HCT116 (cell line): ENCODE measurements at regions not wholly inside any gene's neighbourhood (a gene's known extent, or its start where the extent isn't known, plus 50 kb on each side); places are given as distances from the start of the nearest gene placed in this dataset.

Experiments
- ATAC-seq: fragments of 200-7000 bp; cut with Tn5 transposase; 2 replicates; pipeline ENCODE4 v1.9.1; 2020; ENCODE audit warnings: mild to moderate bottlenecking, moderate library complexity
- BruUV-seq: library from RNA; stranded (reverse); fragments of 400-500 nt; replicated peaks from 2 replicates; lab custom pipeline; 2021; lab: Mats Ljungman, UMichigan
- CTCF ChIA-PET: fragments of 300-600 bp; sonication (Branson Sonifier 250); formaldehyde crosslinking; loops from one replicate; lab custom pipeline; 2021; ENCODE audit warnings: antibody characterized with exemption; lab: Charles Lee
- POLR2A ChIA-PET: fragments of 300-600, 350-600 bp; sonication (Branson Sonifier 250); formaldehyde crosslinking; loops from one replicate; lab custom pipeline; 2021; ENCODE audit warnings: antibody characterized with exemption; lab: Charles Lee
- RAD21 ChIA-PET, 2 experiments: fragments of 300-600 bp; sonication (Branson Sonifier 250); formaldehyde crosslinking; loops; one replicate each; lab custom pipeline; 2023; ENCODE audit warnings: low total read pairs in 2 of 2; ENCODE audit not compliant: uncharacterized antibody in 2 of 2, unreplicated experiment in 2 of 2, low non-redundant PET in 1 of 2; lab: Charles Lee
- DNase-seq: peaks from one replicate; pipeline ENCODE4 v3.0.0-alpha.2; 2010; ENCODE audit warnings: low read depth, low spot score
- H2AFZ ChIP-seq: fragments of 200-600 bp; shearing (Covaris generic), sonication (generic); 2 replicates; pipeline ENCODE4 v1.6.1; 2017; ENCODE audit warnings: low read depth, mixed run types, mixed read lengths, antibody characterized with exemption, low read length; ENCODE audit not compliant: poor library complexity, severe bottlenecking
- H3K27ac ChIP-seq: 2 replicates; pipeline ENCODE4 v1.5.1; 2012; ENCODE audit warnings: low read depth, low read length
- H3K27me3 ChIP-seq: fragments of 200-600 bp; sonication (generic); 2 replicates; pipeline ENCODE4 v1.6.1; 2016; ENCODE audit warnings: mixed run types, low read length, mixed read lengths; ENCODE audit not compliant: insufficient read depth
- H3K36me3 ChIP-seq, 2 experiments: fragments of 200-500 bp in 1 of 2; fragments of 200-600 bp in 1 of 2; sonication (Bioruptor generic) in 1 of 2; sonication (generic) in 1 of 2; 2 replicates each; pipeline versions ENCODE4 v1.5.1 to v1.6.1; 2014 to 2016; ENCODE audit warnings: low read length in 2 of 2, inconsistent platforms in 1 of 2, mixed read lengths in 1 of 2, mixed run types in 1 of 2; ENCODE audit not compliant: insufficient read depth in 2 of 2, control insufficient read depth in 1 of 2
- H3K4me1 ChIP-seq, 2 experiments: fragments of 200-600 bp in 1 of 2; sonication (generic) in 1 of 2; 2 replicates each; pipeline versions ENCODE4 v1.5.1 to v1.6.1; 2012 to 2017; ENCODE audit warnings: low read length in 2 of 2, inconsistent platforms in 1 of 2, mild to moderate bottlenecking in 1 of 2, mixed read lengths in 1 of 2, mixed run types in 1 of 2, moderate library complexity in 1 of 2; ENCODE audit not compliant: insufficient read depth in 2 of 2, control insufficient read depth in 1 of 2
- H3K4me2 ChIP-seq: fragments of 200-600 bp; sonication (generic); 2 replicates; pipeline ENCODE4 v1.6.1; 2017; ENCODE audit warnings: mixed run types, low read length, mixed read lengths
- H3K4me3 ChIP-seq, 2 experiments: fragments of 200-600 bp in 1 of 2; sonication (generic) in 1 of 2; replicated peaks in 1 of 2; 2 replicates each; pipeline ENCODE4 v1.5.1; 2011 to 2016; ENCODE audit warnings: low read length in 2 of 2, control low read depth in 1 of 2, low read depth in 1 of 2, mild to moderate bottlenecking in 1 of 2, mixed read lengths in 1 of 2, mixed run types in 1 of 2
- H3K79me2 ChIP-seq: fragments of 200-600 bp; sonication (generic); 2 replicates; pipeline ENCODE4 v1.6.1; 2017; ENCODE audit warnings: mild to moderate bottlenecking, mixed run types, low read length, moderate library complexity, mixed read lengths; ENCODE audit not compliant: insufficient read depth
- H3K9ac ChIP-seq: fragments of 200-600 bp; sonication (generic); 2 replicates; pipeline ENCODE4 v1.6.1; 2016; ENCODE audit warnings: low read length, mixed read lengths
- H3K9me2 ChIP-seq: fragments of 200-600 bp; sonication (generic), shearing (Covaris generic); 2 replicates; pipeline ENCODE4 v1.6.1; 2017; ENCODE audit warnings: mixed run types, mild to moderate bottlenecking, moderate library complexity; ENCODE audit not compliant: insufficient read depth
- H3K9me3 ChIP-seq, 2 experiments: fragments of 200-500 bp in 1 of 2; fragments of 200-600 bp in 1 of 2; sonication (Bioruptor generic) in 1 of 2; sonication (generic) in 1 of 2; 2 replicates each; pipeline ENCODE4 v1.6.1; 2014 to 2017; ENCODE audit warnings: low read length in 2 of 2, mixed read lengths in 2 of 2, inconsistent platforms in 1 of 2, low read depth in 1 of 2, mild to moderate bottlenecking in 1 of 2, mixed run types in 1 of 2, moderate library complexity in 1 of 2; ENCODE audit not compliant: control insufficient read depth in 1 of 2, insufficient read depth in 1 of 2
- H4K20me1 ChIP-seq: fragments of 200-600 bp; sonication (generic), shearing (Covaris generic); 2 replicates; pipeline ENCODE4 v1.6.1; 2017; ENCODE audit warnings: mixed run types, mild to moderate bottlenecking, moderate library complexity; ENCODE audit not compliant: insufficient read depth
- CBX3 ChIP-seq: IDR thresholded peaks from 2 replicates; pipeline ENCODE4 v1.6.1; 2012; ENCODE audit warnings: low read depth
- EGR1 ChIP-seq: IDR thresholded peaks from 2 replicates; pipeline ENCODE4 v1.6.1; 2012; ENCODE audit warnings: low read depth
- FOSL1 ChIP-seq: IDR thresholded peaks from 2 replicates; pipeline ENCODE4 v1.6.1; 2012; ENCODE audit warnings: low read depth
- JUND ChIP-seq: IDR thresholded peaks from 2 replicates; pipeline ENCODE4 v1.6.1; 2012
- RAD21 ChIP-seq: IDR thresholded peaks from 2 replicates; pipeline ENCODE4 v1.6.1; 2012; ENCODE audit warnings: low read depth, mild to moderate bottlenecking
- SRF ChIP-seq: IDR thresholded peaks from 2 replicates; pipeline ENCODE4 v1.6.1; 2012; ENCODE audit warnings: low read depth
- YY1 ChIP-seq: IDR thresholded peaks from 2 replicates; pipeline ENCODE4 v1.6.1; 2011; ENCODE audit warnings: low read length, low read depth, moderate library complexity, mild to moderate bottlenecking; ENCODE audit not compliant: insufficient replicate concordance; ENCODE audit errors: extremely low read depth
- ZNF274 ChIP-seq: fragments of 200-500 bp; sonication (Bioruptor generic); IDR thresholded peaks from 2 replicates; pipeline ENCODE4 v1.6.1; 2014; ENCODE audit warnings: mild to moderate bottlenecking, low read depth, low read length, inconsistent platforms
- intact Hi-C: fragments of 100-400 bp; cut with micrococcal nuclease; formaldehyde crosslinking; loops from 2 replicates; pipeline ENCODE4 v1.10.0; 2022
- TF ChIP-seq, protein P1 (sequence below): IDR thresholded peaks from 2 replicates; pipeline ENCODE4 v1.6.1; 2012; ENCODE audit warnings: low read depth
- TF ChIP-seq, protein P2 (sequence below), 3 experiments: fragments of 200-600 bp in 1 of 3; sonication (generic) in 1 of 3; IDR thresholded peaks in 2 of 3; conservative IDR thresholded peaks in 1 of 3; 2 replicates each; pipeline ENCODE4 v1.5.1; 2012 to 2017; ENCODE audit warnings: low read depth in 2 of 3, low read length in 2 of 3, antibody characterized with exemption in 1 of 3, borderline replicate concordance in 1 of 3, control low read depth in 1 of 3, mild to moderate bottlenecking in 1 of 3, mixed read lengths in 1 of 3, mixed run types in 1 of 3, moderate library complexity in 1 of 3; ENCODE audit not compliant: insufficient read depth in 1 of 3
- TF ChIP-seq, protein P3 (sequence below): IDR thresholded peaks from 2 replicates; pipeline ENCODE4 v1.6.1; 2012
- TF ChIP-seq, protein P4 (sequence below): IDR thresholded peaks from 2 replicates; pipeline ENCODE4 v1.6.1; 2012

DNA sequence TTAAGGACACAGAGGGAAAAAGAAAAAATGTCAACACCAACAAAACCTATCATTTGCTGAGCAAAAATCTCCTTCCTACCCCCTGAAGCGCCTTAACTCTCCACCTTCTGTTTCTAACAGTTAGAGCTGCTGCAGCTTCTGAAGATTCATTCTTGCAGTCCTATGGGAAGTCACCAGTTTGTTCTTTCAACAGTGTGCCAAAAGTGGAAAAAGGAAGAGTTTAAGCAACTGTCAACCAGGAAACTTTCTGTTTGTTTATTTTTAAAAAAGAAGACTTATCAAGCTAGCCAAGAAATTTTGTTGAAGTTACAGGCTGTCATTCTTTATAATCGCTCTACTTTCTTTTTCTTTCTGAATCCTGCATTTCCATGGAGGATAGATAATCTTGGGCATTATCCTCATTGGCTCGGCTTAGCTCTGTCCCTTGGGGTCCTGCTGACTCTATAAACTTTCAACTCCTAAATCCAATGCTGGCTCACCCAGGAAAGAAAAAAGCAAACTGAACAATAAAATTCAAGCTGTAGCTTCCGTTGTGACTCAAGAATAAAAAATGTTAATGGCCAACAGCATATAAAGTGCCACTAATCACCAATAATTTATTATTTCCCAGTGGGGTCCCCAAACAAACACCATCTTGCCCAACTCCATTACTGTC, 172.8 kb upstream of the CITED2 start:
- Histone ChIP-seq H3K9me3 (no peaks in the 10 kb centered on the region), H3K27ac (no peak overlapping the region), H3K4me1 (no peaks in the 10 kb centered on the region), H3K79me2 (no peaks in the 10 kb centered on the region), H3K27me3 (no peaks in the 10 kb centered on the region), H3K4me2 (no peak overlapping the region), H3K9me2 (no peaks in the 10 kb centered on the region), H3K4me3 (no peak overlapping the region), H2AFZ (no peak overlapping the region), H3K36me3 (no peaks in the 10 kb centered on the region), H4K20me1 (no peaks in the 10 kb centered on the region), H3K9ac (no peak overlapping the region)
- DNase-seq (no peak), ATAC-seq (no peak)
- ChIA-PET POLR2A (no interaction called here), RAD21 (no interaction called here), CTCF (no interaction called here)
- BruUV-seq, result no TSS peak
- TF ChIP-seq, protein P1, sequence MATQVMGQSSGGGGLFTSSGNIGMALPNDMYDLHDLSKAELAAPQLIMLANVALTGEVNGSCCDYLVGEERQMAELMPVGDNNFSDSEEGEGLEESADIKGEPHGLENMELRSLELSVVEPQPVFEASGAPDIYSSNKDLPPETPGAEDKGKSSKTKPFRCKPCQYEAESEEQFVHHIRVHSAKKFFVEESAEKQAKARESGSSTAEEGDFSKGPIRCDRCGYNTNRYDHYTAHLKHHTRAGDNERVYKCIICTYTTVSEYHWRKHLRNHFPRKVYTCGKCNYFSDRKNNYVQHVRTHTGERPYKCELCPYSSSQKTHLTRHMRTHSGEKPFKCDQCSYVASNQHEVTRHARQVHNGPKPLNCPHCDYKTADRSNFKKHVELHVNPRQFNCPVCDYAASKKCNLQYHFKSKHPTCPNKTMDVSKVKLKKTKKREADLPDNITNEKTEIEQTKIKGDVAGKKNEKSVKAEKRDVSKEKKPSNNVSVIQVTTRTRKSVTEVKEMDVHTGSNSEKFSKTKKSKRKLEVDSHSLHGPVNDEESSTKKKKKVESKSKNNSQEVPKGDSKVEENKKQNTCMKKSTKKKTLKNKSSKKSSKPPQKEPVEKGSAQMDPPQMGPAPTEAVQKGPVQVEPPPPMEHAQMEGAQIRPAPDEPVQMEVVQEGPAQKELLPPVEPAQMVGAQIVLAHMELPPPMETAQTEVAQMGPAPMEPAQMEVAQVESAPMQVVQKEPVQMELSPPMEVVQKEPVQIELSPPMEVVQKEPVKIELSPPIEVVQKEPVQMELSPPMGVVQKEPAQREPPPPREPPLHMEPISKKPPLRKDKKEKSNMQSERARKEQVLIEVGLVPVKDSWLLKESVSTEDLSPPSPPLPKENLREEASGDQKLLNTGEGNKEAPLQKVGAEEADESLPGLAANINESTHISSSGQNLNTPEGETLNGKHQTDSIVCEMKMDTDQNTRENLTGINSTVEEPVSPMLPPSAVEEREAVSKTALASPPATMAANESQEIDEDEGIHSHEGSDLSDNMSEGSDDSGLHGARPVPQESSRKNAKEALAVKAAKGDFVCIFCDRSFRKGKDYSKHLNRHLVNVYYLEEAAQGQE, result no peak
- TF ChIP-seq YY1 (no peak), FOSL1 (no peak), SRF (no peak), RAD21 (no peak), CBX3 (no peak), ZNF274 (no peak), JUND (no peak), EGR1 (no peak)
- TF ChIP-seq, protein P2, sequence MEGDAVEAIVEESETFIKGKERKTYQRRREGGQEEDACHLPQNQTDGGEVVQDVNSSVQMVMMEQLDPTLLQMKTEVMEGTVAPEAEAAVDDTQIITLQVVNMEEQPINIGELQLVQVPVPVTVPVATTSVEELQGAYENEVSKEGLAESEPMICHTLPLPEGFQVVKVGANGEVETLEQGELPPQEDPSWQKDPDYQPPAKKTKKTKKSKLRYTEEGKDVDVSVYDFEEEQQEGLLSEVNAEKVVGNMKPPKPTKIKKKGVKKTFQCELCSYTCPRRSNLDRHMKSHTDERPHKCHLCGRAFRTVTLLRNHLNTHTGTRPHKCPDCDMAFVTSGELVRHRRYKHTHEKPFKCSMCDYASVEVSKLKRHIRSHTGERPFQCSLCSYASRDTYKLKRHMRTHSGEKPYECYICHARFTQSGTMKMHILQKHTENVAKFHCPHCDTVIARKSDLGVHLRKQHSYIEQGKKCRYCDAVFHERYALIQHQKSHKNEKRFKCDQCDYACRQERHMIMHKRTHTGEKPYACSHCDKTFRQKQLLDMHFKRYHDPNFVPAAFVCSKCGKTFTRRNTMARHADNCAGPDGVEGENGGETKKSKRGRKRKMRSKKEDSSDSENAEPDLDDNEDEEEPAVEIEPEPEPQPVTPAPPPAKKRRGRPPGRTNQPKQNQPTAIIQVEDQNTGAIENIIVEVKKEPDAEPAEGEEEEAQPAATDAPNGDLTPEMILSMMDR (IDR thresholded peaks at IDR 0.05 in 2 of 3, conservative IDR thresholded peaks at IDR 0.05 in 1 of 3; ENCODE audit: borderline replicate concordance in 1 of 3, insufficient read depth in 1 of 3, low read depth in 2 of 3, low read length in 2 of 3), result no peak
- TF ChIP-seq, protein P3, sequence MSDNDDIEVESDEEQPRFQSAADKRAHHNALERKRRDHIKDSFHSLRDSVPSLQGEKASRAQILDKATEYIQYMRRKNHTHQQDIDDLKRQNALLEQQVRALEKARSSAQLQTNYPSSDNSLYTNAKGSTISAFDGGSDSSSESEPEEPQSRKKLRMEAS, result no peak
- TF ChIP-seq, protein P4, sequence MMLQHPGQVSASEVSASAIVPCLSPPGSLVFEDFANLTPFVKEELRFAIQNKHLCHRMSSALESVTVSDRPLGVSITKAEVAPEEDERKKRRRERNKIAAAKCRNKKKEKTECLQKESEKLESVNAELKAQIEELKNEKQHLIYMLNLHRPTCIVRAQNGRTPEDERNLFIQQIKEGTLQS, result no peak
- intact Hi-C loops, result no loop called here
